ENCODE measurements at regions not wholly inside any gene's neighbourhood (a gene's known extent, or its start where the extent isn't known, plus 50 kb on each side); places are given as distances from the start of the nearest gene placed in this dataset.

DNA sequence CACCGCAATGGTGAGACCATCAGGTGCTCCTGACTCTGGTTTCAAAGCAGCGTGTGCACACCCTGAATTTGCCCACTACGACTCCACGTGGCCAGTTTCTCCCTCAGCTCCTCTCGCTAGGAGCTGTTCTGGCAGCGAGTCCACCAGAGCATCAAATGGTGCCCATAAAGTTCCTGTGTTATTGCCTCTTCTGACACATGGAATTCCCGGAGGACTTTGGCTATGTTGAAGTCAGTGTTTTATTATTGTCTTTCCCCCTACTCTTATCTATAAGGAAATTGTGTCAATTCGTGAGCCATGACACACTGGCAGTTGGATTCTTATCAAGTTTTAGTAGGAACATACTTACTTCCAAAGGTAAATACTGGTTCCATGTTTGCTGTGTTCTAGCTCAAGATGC is 53.9 kb upstream of the NPVF start:
- TF ChIP-seq, protein P1, sequence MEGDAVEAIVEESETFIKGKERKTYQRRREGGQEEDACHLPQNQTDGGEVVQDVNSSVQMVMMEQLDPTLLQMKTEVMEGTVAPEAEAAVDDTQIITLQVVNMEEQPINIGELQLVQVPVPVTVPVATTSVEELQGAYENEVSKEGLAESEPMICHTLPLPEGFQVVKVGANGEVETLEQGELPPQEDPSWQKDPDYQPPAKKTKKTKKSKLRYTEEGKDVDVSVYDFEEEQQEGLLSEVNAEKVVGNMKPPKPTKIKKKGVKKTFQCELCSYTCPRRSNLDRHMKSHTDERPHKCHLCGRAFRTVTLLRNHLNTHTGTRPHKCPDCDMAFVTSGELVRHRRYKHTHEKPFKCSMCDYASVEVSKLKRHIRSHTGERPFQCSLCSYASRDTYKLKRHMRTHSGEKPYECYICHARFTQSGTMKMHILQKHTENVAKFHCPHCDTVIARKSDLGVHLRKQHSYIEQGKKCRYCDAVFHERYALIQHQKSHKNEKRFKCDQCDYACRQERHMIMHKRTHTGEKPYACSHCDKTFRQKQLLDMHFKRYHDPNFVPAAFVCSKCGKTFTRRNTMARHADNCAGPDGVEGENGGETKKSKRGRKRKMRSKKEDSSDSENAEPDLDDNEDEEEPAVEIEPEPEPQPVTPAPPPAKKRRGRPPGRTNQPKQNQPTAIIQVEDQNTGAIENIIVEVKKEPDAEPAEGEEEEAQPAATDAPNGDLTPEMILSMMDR (conservative IDR thresholded peaks at IDR 0.05 in 1 of 2, IDR thresholded peaks at IDR 0.05 in 1 of 2; ENCODE audit: extremely low read depth in 1 of 2, insufficient read depth in 1 of 2, low read depth in 1 of 2, low read length in 2 of 2) = no peak
- TF ChIP-seq EZH2 (IDR thresholded peaks at IDR 0.05; ENCODE audit: borderline replicate concordance, low read length) = no peak
